ENCODE measurements at regions not wholly inside any gene's neighbourhood (a gene's known extent, or its start where the extent isn't known, plus 50 kb on each side); places are given as distances from the start of the nearest gene placed in this dataset.

DNA sequence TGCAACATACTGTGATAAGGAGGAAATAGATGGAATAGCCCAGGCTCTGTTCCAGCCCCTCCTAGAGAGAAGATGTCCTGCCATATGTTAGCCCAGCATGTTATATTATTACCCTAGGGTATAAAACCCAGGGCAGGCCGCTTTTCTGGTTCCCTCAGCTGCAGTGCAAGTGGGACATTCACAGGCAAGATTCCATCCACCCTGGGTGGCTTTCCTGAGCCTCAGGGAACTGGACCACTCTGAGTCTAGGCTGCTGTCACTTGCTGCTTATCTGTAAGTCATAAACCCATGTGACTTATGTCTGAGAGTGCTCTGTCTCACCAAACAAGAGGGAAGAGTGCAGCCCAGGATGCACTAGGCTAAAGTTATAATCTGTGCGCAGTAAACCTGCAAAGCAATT lies 413.2 kb downstream of the MZT1 start:
- CTCF ChIA-PET = no interaction called here
- TF ChIP-seq HDGF (IDR thresholded peaks at IDR 0.05; ENCODE audit: borderline replicate concordance) = no peak
- TF ChIP-seq ELF4 (IDR thresholded peaks at IDR 0.05) = no peak
- TF ChIP-seq ZNF384 (IDR thresholded peaks at IDR 0.05) = no peak
- no peak for TF ChIP-seq TARDBP (IDR thresholded peaks at IDR 0.05)
- TF ChIP-seq SP1 (IDR thresholded peaks at IDR 0.05) = no peak
- TF ChIP-seq FOXM1 (IDR thresholded peaks at IDR 0.05; ENCODE audit: borderline replicate concordance) = no peak
- no peak for TF ChIP-seq FOXA1 (IDR thresholded peaks at IDR 0.05)
- no peak for TF ChIP-seq ARNT (IDR thresholded peaks at IDR 0.05)
- no peak for TF ChIP-seq NFRKB (IDR thresholded peaks at IDR 0.05)
- TF ChIP-seq L3MBTL2 (conservative IDR thresholded peaks at IDR 0.05) = no peak
- no peak for TF ChIP-seq CTBP1 (IDR thresholded peaks at IDR 0.05; ENCODE audit: borderline replicate concordance)
- TF ChIP-seq, protein P1, sequence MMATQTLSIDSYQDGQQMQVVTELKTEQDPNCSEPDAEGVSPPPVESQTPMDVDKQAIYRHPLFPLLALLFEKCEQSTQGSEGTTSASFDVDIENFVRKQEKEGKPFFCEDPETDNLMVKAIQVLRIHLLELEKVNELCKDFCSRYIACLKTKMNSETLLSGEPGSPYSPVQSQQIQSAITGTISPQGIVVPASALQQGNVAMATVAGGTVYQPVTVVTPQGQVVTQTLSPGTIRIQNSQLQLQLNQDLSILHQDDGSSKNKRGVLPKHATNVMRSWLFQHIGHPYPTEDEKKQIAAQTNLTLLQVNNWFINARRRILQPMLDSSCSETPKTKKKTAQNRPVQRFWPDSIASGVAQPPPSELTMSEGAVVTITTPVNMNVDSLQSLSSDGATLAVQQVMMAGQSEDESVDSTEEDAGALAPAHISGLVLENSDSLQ (IDR thresholded peaks at IDR 0.05) = no peak
- TF ChIP-seq FOXK2 (IDR thresholded peaks at IDR 0.05) = no peak
- TF ChIP-seq BHLHE40 (IDR thresholded peaks at IDR 0.05; ENCODE audit: borderline replicate concordance) = no peak
- no peak for TF ChIP-seq SUZ12 (IDR thresholded peaks at IDR 0.05)
- TF ChIP-seq LEF1 (IDR thresholded peaks at IDR 0.05; ENCODE audit: borderline replicate concordance) = no peak
- POLR2A ChIA-PET = no interaction called here
- no peak for DNase-seq (ENCODE audit: extremely low spot score)

DNA sequence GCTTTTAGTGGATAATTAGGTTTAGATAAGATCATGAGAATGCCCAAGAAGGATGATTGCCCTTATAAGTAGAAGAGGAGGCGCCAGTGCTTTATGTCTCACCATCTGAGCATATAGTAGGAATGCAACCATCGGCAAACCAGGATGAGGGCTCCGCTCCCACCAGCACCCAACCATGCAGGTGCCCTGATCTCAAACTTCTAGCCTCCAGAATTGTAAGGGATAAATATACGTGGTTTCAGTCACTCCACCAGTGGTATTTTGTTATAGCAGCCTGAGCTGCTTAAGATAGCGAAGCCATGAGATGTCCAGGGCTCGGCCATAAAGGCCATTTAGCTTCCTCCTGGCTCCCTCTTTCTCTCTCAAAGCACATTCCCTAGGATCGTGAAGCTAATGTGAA lies 413.9 kb downstream of the MZT1 start:
- no peak for DNase-seq (ENCODE audit: extremely low spot score)
- TF ChIP-seq ZNF384 (IDR thresholded peaks at IDR 0.05) = no peak
- no peak for TF ChIP-seq TARDBP (IDR thresholded peaks at IDR 0.05)
- no peak for TF ChIP-seq HDGF (IDR thresholded peaks at IDR 0.05; ENCODE audit: borderline replicate concordance)
- TF ChIP-seq NFRKB (IDR thresholded peaks at IDR 0.05) = no peak
- TF ChIP-seq BHLHE40 (IDR thresholded peaks at IDR 0.05; ENCODE audit: borderline replicate concordance) = no peak
- CTCF ChIA-PET = no interaction called here

DNA sequence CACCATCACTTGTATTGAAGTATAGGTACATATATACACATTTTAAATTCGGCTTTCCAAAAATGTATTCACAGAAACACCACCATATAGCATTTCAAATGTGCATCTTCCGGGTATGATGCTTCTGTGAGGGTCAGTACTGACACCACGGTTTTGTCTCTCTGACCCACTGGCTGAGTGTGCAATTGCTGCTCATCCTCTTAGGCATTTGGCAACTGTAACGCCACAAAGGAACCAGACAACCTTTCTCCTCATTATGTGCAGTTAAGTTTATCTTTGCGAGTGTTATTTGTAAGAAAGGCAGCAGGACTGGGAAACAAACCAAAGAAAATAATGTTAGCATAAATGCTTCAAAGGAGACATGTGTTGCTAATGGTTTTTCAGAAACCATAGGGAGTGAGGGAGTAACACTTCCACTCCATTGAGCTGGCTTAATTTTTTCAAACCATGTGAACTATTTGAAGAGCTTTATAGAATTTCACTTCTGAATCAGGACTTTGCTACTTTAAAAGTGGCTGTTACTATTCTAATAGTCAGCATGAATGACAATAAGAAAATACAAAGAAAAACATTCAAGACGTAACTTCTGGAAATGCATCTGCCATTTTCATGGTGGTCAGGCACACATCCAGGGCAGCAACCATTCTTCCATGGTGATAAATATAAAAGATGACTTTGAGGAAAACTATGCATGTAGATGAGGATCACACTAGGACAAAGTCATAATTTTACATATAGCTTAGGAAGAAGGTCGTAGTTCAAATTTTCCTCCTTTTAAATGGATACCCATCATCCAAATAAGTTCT lies 423.3 kb downstream of the MZT1 start:
- ChIA-PET POLR2A (no interaction called here), CTCF (no interaction called here)
- DNase-seq (ENCODE audit: extremely low spot score) = no peak
- no peak for TF ChIP-seq FOXK2 (IDR thresholded peaks at IDR 0.05)
- TF ChIP-seq FOXM1 (IDR thresholded peaks at IDR 0.05; ENCODE audit: borderline replicate concordance) = no peak
- TF ChIP-seq HDGF (IDR thresholded peaks at IDR 0.05; ENCODE audit: borderline replicate concordance) = no peak
- no peak for TF ChIP-seq SP1 (IDR thresholded peaks at IDR 0.05)
- TF ChIP-seq NFRKB (IDR thresholded peaks at IDR 0.05) = no peak
- TF ChIP-seq SUZ12 (IDR thresholded peaks at IDR 0.05) = no peak
- TF ChIP-seq TARDBP (IDR thresholded peaks at IDR 0.05) = no peak
- TF ChIP-seq LEF1 (IDR thresholded peaks at IDR 0.05; ENCODE audit: borderline replicate concordance) = no peak
- TF ChIP-seq CTBP1 (IDR thresholded peaks at IDR 0.05; ENCODE audit: borderline replicate concordance) = no peak

More for the DNA sequence above, 413.9 kb downstream of the MZT1 start:
- POLR2A ChIA-PET = no interaction called here

DNA sequence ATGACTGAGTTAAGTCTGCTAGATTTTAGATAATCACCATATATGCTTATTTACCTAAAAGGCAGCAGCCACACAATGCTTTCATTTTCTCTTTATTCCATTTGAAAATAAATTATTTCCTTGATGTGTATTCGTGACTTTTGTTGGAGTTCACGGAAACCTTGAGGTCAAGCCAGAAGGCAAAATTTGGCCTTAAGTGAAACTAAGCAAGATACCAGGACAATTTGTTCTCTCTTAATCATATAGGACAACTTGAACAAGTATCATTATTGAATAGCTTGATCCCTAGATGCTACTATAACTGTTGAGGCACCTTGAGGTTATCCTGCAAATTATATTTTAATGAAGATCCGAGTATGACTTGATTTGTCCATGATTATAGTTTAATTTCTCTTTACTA lies 429.2 kb upstream of the DACH1 start:
- TF ChIP-seq LEF1 (IDR thresholded peaks at IDR 0.05; ENCODE audit: borderline replicate concordance) = no peak
- no peak for TF ChIP-seq SUZ12 (IDR thresholded peaks at IDR 0.05)
- TF ChIP-seq FOXM1 (IDR thresholded peaks at IDR 0.05; ENCODE audit: borderline replicate concordance) = no peak
- no peak for TF ChIP-seq L3MBTL2 (conservative IDR thresholded peaks at IDR 0.05)
- CTCF ChIA-PET = no interaction called here
- DNase-seq (ENCODE audit: extremely low spot score) = no peak
- POLR2A ChIA-PET = no interaction called here

DNA sequence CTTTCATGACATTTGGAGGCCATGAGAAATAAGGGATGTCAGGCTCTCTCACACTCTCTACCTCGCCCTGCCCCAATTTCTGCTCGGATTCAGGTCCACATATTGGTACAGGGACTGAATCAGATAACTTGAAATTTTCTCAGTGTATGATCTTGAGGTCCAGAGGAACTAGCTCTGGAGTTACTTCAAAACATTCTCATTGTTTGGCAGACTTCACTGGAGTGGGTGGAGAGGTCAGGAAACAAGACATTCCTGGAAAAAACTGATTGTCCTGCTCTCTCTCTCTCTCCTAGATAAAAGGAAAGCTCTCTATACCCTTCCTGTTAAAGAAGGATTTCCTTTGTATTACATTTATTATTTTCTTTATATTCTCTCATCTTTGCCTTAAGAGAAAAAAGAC lies 428.1 kb upstream of the DACH1 start:
- POLR2A ChIA-PET = no interaction called here
- no peak for DNase-seq (ENCODE audit: extremely low spot score)
- CTCF ChIA-PET = no interaction called here
- TF ChIP-seq BHLHE40 (IDR thresholded peaks at IDR 0.05; ENCODE audit: borderline replicate concordance) (no peak), SP1 (IDR thresholded peaks at IDR 0.05) (no peak), FOXA1 (IDR thresholded peaks at IDR 0.05) (no peak), TARDBP (IDR thresholded peaks at IDR 0.05) (no peak), ZNF384 (IDR thresholded peaks at IDR 0.05) (no peak), NFRKB (IDR thresholded peaks at IDR 0.05) (no peak), HDGF (IDR thresholded peaks at IDR 0.05; ENCODE audit: borderline replicate concordance) (no peak), SUZ12 (IDR thresholded peaks at IDR 0.05) (no peak), CTBP1 (IDR thresholded peaks at IDR 0.05; ENCODE audit: borderline replicate concordance) (no peak), ARNT (IDR thresholded peaks at IDR 0.05) (no peak), FOXK2 (IDR thresholded peaks at IDR 0.05) (no peak), FOXM1 (IDR thresholded peaks at IDR 0.05; ENCODE audit: borderline replicate concordance) (no peak)

DNA sequence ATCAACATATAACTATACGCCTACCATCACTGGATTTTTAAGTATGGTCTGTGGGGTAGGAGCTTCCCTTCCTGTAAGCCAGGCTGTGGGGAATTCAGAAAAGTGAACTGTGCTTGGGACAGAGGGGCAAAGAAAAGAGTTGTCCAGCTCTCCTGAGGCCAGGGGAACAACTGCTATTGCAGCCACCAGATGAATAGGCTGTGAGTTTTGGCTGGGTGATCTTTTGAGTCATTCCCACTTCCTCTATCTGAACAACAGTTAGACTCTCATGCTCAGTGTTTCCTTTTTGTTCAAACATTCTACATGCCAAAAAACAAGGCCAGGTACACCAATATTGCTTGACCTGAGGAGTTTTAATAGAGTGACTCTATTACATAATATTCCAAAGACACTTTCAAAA lies 426.2 kb upstream of the DACH1 start:
- CTCF ChIA-PET = no interaction called here
- POLR2A ChIA-PET = no interaction called here
- TF ChIP-seq ARNT (IDR thresholded peaks at IDR 0.05) = no peak
- no peak for DNase-seq (ENCODE audit: extremely low spot score)

DNA sequence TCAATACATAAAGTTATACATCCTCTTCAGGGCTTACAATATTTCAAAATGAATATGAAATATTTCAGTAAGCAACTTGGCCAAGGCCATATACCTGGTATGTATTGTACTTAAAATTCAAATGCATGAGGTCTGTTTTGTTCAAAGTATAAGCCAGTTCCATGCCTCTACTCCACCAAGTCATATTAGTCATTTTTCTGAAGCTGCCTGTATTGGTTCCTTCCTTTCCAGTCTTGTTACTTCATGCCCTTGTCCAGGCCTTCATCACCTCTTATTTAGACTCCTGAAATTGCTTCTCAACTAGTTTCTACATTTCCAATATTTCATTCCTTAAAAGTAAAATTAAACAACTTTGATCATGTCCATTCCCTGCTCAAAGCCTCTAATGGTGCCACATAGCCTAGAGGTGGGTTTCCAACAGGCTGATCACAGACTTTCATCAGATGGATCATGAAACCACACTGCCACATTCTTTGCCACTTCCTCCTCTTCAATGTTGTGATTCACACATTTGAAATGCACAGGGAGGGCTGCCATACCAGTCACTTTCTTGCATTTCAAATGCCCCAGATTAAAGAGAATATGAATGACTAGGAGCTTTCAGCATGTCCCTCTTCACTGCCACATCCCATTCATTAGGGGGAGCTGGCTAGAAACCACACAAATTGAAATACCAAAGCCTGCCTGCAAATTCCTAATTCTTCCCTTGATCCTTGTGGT lies 424.1 kb upstream of the DACH1 start:
- POLR2A ChIA-PET = no interaction called here
- CTCF ChIA-PET = no interaction called here
- no peak for TF ChIP-seq ELF4 (IDR thresholded peaks at IDR 0.05)
- TF ChIP-seq, protein P1 (IDR thresholded peaks at IDR 0.05) = no peak
- no peak for TF ChIP-seq NFRKB (IDR thresholded peaks at IDR 0.05)
- TF ChIP-seq CTBP1 (IDR thresholded peaks at IDR 0.05; ENCODE audit: borderline replicate concordance) = no peak
- no peak for TF ChIP-seq FOXK2 (IDR thresholded peaks at IDR 0.05)
- no peak for TF ChIP-seq ARNT (IDR thresholded peaks at IDR 0.05)
- TF ChIP-seq L3MBTL2 (conservative IDR thresholded peaks at IDR 0.05) = no peak
- TF ChIP-seq ZNF384 (IDR thresholded peaks at IDR 0.05) = no peak
- TF ChIP-seq BHLHE40 (IDR thresholded peaks at IDR 0.05; ENCODE audit: borderline replicate concordance) = no peak
- TF ChIP-seq SUZ12 (IDR thresholded peaks at IDR 0.05) = no peak
- no peak for TF ChIP-seq FOXM1 (IDR thresholded peaks at IDR 0.05; ENCODE audit: borderline replicate concordance)
- no peak for TF ChIP-seq HDGF (IDR thresholded peaks at IDR 0.05; ENCODE audit: borderline replicate concordance)
- TF ChIP-seq SP1 (IDR thresholded peaks at IDR 0.05) = no peak
- TF ChIP-seq LEF1 (IDR thresholded peaks at IDR 0.05; ENCODE audit: borderline replicate concordance) = no peak
- TF ChIP-seq FOXA1 (IDR thresholded peaks at IDR 0.05) = no peak
- TF ChIP-seq TARDBP (IDR thresholded peaks at IDR 0.05) = no peak
- no peak for DNase-seq (ENCODE audit: extremely low spot score)
